Hepatic stellate cell (primary cell): ENCODE measurements at regions not wholly inside any gene's neighbourhood (a gene's known extent, or its start where the extent isn't known, plus 50 kb on each side); places are given as distances from the start of the nearest gene placed in this dataset.

ENCODE experiments used
- DNase-seq: peaks from one replicate; pipeline ENCODE4 v3.0.0; 2011; ENCODE audit warnings: low spot score

GRCh38 chr12:47560415-47560814, 145.4 kb downstream of the RPAP3 start:
- no peak for DNase-seq

- no peak for DNase-seq
These were observed 147.0 kb downstream of the RPAP3 start for GRCh38 chr12:47558625-47559345.

- DNase-seq: no peak
These were observed 148.4 kb downstream of the RPAP3 start for GRCh38 chr12:47557386-47557785.

GRCh38 chr12:47556261-47557030, 149.4 kb downstream of the RPAP3 start:
- DNase-seq: no peak

- DNase-seq: no peak
These were observed 151.7 kb downstream of the RPAP3 start for GRCh38 chr12:47554046-47554653.

- no peak for DNase-seq
These were observed 152.6 kb downstream of the RPAP3 start for GRCh38 chr12:47553266-47553665.

GRCh38 chr12:47551426-47551851, 154.4 kb downstream of the RPAP3 start:
- no peak for DNase-seq

- DNase-seq: no peak
These were observed 156.6 kb downstream of the RPAP3 start for GRCh38 chr12:47549258-47549657.

- no peak for DNase-seq
These were observed 157.4 kb downstream of the RPAP3 start for GRCh38 chr12:47548401-47548800.

- peak; percentile 40 for DNase-seq
These were observed 158.8 kb downstream of the RPAP3 start for GRCh38 chr12:47547077-47547476.

GRCh38 chr12:47545938-47546609, 159.8 kb downstream of the RPAP3 start:
- no peak for DNase-seq

GRCh38 chr12:47534695-47535094, 171.1 kb downstream of the RPAP3 start:
- no peak for DNase-seq

- no peak for DNase-seq
These were observed 175.8 kb downstream of the RPAP3 start for GRCh38 chr12:47530050-47530449.

GRCh38 chr12:47527816-47528215, 178.0 kb downstream of the RPAP3 start:
- no peak for DNase-seq

GRCh38 chr12:47520029-47520428, 185.8 kb downstream of the RPAP3 start:
- no peak for DNase-seq

- DNase-seq: no peak
These were observed 188.7 kb downstream of the RPAP3 start for GRCh38 chr12:47517122-47517521.

- DNase-seq: peak; percentile 24
These were observed 196.4 kb downstream of the RPAP3 start for GRCh38 chr12:47509398-47509851.

GRCh38 chr12:47507221-47507620, 198.6 kb downstream of the RPAP3 start:
- DNase-seq: no peak

GRCh38 chr12:47504775-47505446, 200.9 kb downstream of the RPAP3 start:
- DNase-seq: peak; percentile 14

GRCh38 chr12:47493801-47494200, 212.0 kb downstream of the RPAP3 start:
- DNase-seq: no peak

GRCh38 chr12:47491516-47492305, 214.1 kb downstream of the RPAP3 start:
- DNase-seq: no peak
